Non-pigmented ciliary epithelial cell (primary cell): ENCODE measurements at regions not wholly inside any gene's neighbourhood (a gene's known extent, or its start where the extent isn't known, plus 50 kb on each side); places are given as distances from the start of the nearest gene placed in this dataset.

ENCODE experiments used
- DNase-seq: peaks from one replicate; pipeline ENCODE4 v3.0.0-alpha.2; 2010; ENCODE audit warnings: low read depth

DNA sequence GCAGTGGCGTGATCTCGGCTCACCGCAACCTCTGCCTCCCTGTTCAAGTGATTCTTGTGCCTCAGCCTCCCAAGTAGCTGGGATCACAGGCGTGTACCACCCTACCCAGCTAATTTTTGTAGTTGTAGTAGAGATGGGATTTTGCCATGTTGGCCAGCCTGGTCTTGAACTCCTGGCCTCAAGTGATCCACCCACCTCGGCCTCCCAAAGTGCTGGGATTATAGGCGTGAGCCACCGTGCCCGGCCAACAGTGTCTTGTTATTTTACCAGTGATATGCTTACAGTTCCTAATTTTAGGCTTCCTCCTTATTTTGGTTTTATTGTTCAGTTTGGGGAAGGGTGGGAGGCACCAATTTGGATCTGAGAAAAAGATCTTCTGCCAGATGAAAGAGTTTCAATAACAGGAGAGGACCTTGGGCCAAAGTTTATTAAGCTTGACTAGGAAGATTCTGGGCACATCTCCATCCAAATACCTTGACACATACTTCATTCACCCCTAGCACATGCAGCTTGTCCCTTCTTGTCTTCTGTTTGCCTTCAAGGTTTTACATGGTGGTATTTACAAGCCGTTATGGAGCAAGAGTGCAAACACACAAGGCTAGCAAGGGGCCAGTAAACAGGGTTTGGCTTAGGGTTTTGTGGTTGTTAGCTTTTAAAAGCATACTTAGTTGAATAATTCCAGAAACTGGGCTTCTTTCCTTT lies 168.1 kb upstream of the DMRT1 start:
- no peak for DNase-seq

DNA sequence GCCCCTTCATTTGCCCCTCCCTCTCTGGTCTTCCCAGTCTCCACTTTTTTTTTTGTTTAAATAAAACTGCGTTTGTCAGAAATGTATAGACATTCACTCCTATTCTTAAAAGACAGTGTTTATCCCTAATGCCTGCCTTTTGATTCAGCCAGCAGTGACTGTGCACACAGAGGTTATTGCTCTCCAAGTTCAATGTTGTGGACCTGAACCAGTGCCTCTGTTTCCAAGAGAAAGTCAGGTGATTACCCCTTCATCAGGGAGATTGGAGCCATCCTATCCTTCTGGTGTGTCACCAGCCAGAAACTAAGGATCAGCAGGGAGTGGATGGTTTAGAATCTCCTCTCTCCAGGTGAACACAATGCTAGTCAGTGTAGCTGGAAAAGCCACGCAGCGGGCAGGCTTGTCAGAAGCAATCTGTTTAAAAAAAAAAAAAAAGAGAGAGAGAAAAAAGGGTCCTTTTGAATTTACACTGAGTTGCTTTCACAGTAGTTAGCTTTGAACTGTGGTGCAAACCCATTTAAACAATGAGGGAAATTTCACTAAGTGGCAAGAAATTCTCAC lies 167.5 kb upstream of the DMRT1 start:
- DNase-seq: no peak

DNA sequence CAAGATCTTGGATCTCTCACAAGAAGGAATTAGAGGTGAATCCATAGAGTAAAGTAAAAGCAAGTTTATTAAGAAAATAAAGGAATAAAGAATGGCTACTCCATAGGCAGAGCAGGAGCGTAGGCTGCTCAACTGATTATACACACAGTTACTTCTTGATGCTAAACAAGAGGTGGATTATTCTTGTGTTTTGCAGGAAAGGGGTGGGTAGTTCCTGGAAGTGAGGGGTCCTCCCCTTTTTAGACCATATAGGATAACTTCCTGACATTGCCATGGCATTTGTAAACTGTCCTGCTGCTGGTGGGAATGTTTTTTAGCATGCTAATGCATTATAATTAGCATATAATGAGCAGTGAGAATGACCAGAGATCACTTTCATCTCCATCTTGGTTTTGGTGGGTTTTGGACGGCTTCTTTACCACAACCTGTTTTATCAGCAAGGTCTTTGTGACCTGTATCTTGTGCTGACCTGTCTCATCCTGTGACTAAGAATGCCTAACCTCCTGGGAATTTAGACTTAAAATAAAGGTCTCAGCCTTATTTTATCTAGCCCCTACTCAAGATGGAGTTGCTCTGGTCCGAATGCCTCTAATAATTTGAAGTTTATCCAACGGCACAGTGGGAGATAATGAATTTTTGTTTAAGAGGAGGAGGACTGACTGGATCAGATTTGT lies 165.7 kb upstream of the DMRT1 start:
- DNase-seq: no peak

DNA sequence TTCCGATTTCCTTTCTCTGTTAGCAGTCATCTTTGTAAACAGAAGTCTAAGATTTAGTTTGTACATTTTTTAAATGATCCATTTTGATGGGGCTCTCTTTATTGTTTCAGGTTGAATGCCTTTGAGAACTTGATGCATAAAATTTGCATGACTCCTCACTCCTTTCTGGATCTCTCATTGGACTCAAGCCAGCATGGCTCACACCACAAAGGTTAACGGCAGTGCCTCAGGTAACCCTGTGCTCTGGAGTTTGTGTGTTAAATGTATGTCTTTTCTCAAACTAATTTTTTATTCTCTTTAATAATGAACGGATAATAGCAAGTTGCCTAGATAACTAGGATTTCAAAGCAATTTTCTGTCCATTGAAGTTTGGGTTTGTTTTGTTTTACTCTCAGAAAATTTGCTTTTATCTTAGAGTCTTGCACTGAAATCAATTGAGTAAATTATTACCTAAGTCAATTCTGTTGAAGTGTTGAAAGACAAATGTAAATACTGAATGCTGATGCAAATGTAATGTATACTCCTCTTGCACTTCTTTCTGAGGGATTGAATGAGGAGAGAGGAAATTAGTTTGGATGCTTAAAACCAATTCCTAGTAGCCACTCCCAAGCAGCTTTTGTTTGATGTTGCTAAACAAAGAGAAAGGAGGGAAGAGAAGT lies 164.6 kb upstream of the DMRT1 start:
- no peak for DNase-seq

DNA sequence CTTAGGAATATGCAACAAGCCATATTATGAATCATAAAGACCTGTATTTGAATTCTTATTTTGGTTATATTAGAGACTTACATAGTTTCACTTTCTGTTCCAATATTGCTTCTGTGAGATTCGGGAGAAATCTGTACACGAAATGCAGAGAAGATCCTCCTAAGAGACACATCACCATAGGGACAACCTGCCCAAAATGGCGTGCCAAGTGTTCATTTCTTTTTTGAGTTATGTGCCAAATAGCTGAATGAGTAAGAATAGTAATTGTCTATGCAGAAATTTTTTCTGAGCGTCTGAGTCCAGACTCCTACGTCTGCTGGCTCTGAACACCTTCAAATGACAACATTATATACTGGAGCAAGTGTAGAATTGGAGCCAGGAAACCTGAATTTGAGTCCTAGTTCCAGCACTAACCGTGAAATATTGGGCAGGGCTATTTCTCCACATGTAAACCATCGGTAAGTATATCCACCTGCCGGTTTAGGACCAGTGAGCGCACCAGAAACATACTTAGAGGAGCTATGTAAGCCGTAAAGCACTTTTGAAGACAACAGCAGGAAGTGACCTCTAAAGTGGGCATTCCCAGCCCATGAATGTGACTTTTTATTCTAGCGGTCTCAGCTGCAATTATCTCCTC lies 163.9 kb upstream of the DMRT1 start:
- DNase-seq: no peak

- DNase-seq: no peak
These were observed 162.6 kb upstream of the DMRT1 start for GRCh38 chr9:678897-679296.

DNA sequence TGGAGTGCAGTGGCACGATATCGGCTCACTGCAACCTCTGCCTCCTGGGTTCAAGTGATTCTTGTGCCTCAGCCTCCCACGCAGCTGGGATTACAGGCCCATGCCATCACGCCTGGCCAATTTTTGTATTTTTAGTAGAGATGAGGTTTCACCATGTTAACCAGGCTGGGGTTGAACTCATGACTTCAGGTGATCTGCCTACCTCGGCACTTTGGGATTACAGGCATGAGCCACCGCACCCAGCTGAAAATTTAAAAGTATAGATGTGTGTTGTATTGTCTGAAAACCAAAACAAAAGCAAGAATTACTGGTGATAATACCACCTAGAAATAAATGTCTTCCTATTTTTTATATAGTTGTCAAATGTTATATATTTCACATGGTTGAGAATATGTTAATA lies 162.0 kb upstream of the DMRT1 start:
- DNase-seq: no peak

DNA sequence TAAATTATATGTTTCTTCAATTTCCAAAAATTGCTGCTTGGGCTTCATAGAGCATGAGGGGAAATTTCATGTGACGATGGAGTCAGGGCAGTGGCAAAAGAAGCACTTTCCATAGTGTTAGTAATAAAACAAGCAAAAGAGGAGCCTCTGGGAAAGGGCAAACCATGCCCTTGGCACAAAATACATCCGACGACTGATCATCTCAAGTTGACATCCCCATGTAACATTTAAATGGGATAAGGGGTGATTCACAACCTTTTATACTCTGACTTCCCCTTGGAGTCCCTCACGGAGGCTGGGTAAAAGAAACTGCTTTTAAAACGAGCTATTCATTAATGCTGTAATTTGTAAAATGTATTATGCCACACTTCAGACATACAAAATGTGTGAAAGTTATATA lies 161.4 kb upstream of the DMRT1 start:
- DNase-seq: no peak

DNA sequence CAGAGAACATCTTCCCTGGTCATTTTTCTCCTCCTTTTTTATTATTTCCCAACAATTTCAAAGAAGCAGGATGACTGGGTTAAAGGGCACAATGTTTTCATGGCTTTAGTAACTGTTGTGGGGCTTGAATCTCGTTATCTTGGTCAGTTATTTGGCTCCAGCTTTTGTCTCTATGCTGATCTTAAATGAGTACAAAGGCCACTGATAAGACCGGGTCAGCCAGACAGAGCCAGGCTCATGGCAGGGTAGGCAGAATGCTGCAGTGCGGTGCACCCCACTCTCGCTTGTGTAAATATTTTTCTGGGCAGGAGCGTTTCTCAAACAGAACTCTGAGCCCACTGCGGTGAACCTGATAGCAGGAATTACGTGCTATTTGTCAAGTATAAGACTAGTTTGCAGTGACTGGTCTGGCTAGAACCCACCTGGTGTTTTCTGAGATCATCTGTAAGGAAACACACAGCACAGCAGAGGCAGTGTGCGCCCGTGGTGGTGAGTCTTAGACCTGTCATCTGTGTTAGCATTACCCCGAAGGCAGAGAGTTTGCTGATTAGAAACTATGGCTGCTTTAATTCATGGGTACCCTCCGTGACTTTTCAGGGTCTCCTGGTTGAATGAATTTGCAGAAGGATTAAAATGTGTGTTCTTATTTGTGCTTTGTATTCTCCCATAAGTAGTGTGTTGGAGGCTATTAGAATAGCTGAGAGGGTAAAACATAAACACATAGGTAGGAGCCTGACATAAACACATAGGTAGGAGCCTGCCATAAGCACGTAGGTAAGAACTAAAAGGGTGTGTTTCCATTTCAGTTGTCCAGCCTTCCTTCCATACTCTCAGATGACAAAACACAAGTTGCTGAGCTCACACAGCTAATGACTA lies 158.6 kb upstream of the DMRT1 start:
- DNase-seq: no peak

- DNase-seq: no peak
These were observed 157.9 kb upstream of the DMRT1 start for GRCh38 chr9:683509-684021.

- no peak for DNase-seq
These were observed 157.2 kb upstream of the DMRT1 start for GRCh38 chr9:684054-684890.

- no peak for DNase-seq
These were observed 156.6 kb upstream of the DMRT1 start for GRCh38 chr9:684941-685340.

GRCh38 chr9:686321-686813 lies 155.1 kb upstream of the DMRT1 start:
- DNase-seq: no peak

DNA sequence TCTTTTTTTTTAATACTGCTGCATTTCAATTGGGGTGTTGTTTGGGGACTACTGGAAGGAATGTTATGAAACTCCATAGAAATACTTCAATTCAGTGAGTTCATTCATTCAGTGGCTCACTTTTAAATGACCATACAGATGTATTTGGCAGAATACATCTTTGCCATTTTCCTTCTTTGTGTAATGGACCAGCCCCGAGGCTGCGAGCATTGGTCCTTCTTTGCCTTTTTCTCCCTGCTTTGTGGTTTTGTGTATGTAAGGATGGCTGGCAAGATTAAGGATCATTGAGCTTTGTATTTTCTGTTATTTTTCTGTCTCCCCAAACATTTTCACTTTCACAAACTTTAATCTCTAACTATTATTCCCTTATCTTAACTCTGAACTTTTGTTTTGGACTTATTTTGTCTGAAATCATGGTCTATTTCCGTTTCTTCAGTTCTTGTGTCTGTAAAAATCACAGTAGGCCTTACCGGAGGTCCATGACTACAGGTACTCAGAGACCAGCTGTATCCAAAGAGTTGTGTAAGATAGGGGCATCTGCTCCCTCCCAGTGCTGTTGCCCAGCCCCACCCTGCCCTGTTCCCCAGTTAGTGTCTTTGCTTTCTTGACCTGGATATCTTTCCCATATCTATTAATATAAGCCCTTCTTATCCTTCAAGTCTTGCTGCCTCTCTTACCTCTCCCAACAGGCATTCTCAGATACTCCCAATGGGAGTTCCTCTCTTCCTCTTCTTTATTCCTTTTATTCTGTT lies 154.3 kb upstream of the DMRT1 start:
- DNase-seq: no peak

DNA sequence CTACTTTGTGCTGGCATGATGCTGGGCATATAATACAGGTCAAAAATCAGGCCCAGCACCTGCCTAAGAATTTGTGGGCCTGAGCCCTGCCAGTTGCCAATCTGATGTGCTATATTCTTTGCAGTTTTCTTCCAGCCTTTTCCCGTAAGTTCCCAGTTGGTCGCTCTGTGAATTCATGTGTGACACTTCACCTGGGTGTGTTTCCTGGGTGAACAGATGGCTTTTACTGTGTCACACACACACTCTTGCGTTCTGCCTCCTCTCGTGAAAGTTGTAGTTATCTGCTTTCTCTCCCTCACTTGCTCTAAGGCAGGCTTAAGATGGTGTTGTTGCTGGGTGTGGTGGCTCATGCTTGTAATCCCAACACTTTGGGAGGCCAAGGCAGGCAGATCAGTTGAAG lies 153.5 kb upstream of the DMRT1 start:
- no peak for DNase-seq

- DNase-seq: no peak
These were observed 150.9 kb upstream of the DMRT1 start for GRCh38 chr9:690517-691111.

DNA sequence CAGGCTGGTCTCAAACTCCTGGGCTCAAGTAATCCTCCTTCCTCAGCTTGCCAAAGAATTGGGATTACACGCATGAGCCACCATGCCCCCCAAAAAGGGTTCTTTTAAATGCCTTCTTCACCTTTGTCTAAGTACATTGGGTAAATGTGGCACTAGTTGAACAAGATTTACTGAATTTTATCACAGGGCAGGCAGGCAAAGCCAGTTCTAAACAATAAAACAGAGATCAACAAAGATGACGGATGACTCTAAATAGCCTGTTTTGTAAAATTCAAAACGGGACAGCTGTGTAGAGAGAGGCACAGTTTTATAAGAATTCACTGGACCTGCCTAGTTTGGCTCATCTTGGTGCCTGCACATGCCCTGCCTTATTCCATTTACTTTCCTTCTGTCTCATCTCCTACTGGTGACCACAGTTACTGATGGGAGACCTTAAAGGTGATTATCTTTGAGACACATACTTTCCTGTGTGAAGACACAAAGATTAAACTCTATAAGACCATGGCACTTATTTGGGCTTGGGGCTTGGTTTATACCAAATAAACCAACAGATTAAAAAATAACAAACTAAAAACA lies 149.6 kb upstream of the DMRT1 start:
- DNase-seq: no peak

DNA sequence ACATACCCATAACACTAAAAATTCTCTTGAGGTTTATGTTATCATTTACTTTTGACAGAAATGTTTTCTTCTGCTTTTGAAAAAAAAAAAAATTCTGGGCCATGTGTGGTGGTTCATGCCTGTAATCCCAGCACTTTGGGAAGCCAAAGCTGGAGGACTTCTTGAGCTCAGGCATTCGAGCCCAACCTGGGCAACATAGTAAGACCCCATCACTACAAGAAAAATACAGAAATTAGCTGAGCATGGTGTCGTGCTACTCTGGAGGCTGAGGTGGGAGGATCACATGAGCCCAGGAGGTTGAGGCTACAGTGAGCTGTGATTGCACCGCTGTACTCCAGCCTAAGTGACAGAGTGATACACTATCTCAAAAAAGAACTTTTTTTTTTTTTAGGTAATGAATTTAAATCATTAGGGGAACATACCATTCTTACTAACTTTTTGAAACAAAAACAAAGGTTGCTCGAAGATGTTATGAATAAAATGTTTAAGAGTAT lies 148.8 kb upstream of the DMRT1 start:
- DNase-seq: no peak
